ENCODE measurements at regions not wholly inside any gene's neighbourhood (a gene's known extent, or its start where the extent isn't known, plus 50 kb on each side); places are given as distances from the start of the nearest gene placed in this dataset.

DNA sequence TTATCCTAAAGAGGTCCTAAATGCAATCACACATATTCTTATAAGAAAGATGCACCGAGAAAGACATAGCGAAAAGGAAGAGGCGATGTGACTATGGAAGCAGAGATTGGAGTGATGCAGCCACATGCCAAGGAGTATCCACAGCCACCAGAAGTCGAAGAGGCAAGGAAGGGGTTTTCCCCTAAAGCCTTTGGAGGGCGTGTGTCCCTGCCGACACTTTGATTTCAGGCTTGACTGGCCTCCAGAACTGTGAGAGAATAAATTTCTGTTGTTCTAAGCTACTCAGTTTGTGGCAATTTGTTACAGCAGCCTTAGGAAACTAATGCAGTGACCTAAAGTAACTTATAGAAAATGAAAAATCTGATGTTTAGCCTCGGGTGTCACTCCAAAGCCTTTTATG lies 179.5 kb upstream of the CITED2 start:
- DNase-seq = no peak

DNA sequence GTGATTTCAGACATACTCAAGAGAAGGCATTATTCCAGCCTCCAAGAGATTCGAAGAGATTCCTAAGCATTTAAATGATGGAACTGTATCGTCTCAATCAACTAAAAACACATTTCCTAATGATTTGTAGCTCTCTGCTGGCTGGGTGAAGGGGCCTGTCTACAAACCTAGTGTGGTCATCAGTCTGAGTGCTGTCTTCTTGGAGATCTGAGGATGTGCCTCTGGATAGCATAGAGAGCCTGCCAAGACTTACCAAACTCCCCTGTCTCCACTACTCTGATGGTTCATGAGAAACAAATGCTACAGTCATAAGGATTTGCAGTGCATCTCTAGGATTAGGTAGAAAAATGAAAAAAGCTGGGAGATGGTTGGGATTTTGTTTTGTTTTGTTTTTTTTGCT lies 176.9 kb upstream of the CITED2 start:
- no peak for DNase-seq

DNA sequence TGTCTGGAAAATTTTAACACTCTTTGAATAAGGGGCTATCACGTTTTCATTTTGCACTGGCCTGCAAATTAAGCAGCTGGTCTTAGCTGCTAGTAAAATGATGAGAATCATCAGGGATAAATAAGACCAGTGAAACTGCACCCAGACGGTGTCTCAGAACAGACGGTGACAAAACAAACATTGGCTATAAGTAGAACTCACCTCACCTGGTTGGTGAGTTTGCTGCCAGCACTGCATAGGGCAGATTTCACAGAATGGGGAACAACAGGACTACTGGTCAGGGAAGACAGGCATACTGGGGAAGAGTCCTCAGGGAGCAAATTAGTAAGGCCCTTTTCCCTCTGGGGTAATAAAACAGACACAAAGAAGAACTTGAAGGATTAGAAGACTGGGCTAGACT lies 175.9 kb upstream of the CITED2 start:
- no peak for DNase-seq

DNA sequence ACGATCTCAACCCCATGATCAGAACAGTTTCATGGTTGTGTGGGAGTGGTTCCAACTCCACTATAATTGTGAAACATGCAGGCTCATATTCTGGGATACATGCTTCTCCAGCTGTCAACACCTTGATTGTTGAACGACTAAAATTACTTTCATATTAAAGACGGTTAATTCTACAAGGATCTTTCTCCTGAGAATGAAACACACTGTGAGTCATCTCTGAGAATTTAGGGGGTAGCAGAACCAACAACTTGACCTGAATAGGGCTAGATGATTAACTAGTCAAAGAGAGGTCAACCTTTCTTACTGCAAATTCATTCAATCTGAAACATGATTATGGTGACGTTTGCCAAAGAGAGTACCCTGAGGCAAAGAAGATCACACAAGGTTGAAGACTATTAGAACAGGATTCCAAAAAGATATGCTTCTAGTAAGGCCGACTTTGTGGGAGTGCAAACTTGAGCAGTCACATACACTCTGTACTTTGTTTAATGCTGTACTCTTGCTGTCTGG lies 175.2 kb upstream of the CITED2 start:
- DNase-seq = no peak

DNA sequence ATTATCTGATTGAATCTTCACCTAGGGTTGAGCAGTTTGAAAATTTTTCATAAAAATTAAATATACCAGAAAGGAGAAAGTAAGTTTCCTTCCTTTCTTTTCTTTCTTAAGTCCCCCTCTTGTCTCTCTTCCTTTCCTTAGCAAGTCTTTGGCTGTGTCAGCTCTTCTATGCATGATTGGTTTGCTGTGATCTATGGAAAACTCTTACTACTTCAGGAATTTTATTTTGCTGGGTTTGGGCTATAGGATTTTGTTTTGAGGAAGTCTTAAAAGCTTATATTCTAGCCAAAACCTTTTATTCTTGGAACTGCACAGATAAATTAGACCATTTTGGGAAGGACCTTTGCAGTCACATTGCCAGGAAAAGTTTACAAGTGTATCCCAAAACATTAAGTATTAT lies 173.4 kb upstream of the CITED2 start:
- DNase-seq = no peak

DNA sequence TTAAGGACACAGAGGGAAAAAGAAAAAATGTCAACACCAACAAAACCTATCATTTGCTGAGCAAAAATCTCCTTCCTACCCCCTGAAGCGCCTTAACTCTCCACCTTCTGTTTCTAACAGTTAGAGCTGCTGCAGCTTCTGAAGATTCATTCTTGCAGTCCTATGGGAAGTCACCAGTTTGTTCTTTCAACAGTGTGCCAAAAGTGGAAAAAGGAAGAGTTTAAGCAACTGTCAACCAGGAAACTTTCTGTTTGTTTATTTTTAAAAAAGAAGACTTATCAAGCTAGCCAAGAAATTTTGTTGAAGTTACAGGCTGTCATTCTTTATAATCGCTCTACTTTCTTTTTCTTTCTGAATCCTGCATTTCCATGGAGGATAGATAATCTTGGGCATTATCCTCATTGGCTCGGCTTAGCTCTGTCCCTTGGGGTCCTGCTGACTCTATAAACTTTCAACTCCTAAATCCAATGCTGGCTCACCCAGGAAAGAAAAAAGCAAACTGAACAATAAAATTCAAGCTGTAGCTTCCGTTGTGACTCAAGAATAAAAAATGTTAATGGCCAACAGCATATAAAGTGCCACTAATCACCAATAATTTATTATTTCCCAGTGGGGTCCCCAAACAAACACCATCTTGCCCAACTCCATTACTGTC lies 172.8 kb upstream of the CITED2 start:
- peak; percentile 12 for DNase-seq

DNA sequence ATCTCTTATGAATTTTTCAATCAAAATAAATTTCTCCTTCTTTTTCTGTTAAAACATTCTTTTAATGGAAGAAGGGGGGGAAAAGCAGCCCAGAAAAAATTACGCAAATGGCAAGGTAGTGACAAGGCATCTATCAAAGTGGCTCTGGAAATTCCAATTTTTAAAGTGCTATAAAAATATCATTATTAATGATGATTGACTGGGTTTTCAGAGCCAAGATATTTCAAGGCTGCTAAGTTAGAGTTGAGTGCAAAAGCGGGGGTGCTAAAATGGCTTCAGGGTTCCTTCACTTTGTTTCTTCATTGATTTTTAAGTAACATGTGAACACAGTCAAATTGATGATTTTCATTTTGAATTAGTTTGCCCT lies 171.6 kb upstream of the CITED2 start:
- DNase-seq = no peak

DNA sequence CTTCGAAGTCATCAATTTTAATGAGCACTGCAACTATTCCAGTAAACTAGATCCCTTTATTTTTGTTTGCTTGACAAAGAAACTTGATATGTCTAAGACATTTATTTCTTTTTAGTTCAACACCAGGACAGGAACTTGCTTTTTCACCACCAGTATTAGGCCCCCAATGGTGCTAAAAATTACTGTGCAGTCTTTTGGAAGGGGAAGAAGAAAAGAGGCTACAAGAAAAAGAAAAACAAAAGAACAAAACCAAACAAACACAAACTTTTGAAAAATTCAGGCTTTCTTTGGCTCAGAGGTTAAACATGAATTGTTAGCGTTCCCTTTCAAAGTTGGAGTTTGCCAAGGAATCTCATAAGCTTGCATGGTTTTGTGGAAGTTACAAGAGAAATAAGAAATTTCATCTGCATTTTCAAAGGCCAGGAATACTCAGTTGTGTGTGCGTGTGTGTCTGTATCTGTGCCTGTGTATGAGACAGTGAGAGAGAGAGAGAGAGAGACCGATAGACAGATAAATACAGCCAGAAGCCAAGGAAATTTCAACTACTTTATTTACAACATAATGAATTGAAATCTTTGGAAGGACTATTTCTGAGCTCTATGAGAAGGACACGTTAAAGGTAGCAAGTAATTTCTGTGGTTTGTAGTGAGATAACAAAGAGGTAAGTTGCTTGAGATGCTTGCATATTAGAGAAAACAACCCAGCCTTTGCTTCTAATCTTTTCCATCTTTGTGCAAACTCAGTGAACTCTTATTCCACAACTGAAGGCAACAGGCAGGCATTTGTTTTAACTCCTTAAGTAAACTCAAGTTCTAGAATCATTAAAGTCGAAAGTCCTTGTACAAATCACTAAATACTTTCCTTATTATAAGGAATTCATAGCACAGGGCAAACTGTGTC lies 171.0 kb upstream of the CITED2 start:
- DNase-seq = no peak

DNA sequence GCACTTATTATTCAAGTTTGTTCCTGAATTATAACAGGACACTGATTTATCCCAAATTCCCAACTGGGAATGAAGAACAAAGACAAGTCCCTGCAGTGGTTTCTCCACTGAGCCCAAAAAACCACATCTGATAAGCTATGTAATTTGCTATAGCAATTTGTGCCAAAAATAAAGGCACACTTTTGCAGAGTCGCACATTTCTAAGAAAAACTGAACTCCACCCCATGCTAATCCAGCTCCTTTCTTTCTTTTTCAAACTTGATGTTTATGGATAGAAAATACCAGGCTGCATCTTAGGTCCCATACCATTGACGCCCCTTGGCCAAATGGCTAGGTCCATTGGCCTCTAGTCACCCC lies 170.2 kb upstream of the CITED2 start:
- DNase-seq = no peak

DNA sequence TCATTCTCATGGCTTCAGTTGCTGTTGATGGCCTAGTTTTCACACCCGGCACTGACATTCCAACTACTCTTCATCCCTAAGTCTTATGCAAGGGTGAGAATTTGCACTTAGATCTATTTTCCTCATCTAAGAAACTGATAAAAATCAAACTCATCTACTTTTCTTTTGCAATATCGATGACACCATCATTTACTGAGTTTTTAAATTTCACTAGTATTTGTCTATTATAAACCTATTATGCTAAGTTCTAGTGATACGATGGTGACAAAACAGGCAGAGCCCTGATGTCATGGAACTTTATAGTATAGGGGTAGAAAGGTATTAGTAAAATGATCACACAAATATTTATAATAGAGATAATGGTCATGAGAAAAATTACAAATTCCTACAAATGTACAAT lies 167.9 kb upstream of the CITED2 start:
- no peak for DNase-seq

DNA sequence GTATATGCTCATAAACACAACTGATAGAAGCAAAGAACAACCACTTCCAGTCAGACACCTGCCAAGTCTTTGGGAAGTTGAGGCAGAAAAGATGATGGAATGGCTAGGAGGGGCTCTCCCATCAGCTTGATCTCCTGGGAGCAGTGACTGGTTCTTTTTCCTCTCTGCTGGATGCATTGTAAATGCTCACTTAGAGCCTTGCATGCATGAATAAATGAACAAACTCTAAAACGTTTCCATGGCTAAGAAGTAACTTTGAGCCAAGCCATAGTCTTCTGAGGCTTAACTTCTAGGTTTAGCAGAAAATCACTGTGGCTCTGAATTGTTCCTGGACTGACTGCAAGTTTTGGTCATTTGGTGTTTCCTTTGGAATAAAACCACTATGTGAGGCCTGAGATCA lies 166.4 kb upstream of the CITED2 start:
- no peak for DNase-seq

DNA sequence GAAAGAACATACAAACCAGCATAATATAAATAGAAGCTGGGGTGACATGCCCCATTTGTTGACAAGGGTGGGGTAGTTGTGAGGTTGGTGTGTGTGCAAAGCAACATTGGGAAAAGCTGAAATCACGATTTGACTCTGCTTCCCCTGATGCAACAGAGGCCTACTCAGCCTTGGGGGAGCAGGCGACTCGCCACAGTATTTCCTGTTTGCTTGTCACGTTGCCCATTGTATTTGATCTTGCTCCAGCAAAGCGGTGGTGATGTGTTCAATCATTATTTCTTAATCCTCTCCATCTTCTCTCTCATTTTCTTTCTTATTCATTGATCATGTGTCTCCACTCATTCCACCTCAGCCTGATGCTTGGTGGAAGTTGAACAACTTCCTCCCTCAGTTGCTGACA lies 165.8 kb upstream of the CITED2 start:
- no peak for DNase-seq

DNA sequence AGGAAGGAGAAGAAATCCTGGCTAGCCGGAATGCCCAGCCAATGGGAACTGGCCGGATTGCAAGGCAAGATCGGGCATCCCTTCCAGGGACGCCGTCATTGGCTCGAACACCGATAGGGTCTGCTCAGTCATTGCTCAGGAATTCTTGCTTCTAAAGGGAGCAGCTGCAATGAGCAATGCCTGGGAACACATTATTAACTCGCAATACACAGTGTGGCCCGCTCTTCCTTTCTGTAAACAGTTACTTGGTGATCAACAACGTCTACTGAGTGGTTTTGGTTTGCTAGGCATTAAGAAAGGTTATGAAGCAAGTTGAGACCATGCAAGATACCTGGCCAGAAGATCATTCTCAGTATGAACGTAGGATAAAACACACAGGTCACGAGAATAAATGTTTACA lies 165.4 kb upstream of the CITED2 start:
- no peak for DNase-seq

DNA sequence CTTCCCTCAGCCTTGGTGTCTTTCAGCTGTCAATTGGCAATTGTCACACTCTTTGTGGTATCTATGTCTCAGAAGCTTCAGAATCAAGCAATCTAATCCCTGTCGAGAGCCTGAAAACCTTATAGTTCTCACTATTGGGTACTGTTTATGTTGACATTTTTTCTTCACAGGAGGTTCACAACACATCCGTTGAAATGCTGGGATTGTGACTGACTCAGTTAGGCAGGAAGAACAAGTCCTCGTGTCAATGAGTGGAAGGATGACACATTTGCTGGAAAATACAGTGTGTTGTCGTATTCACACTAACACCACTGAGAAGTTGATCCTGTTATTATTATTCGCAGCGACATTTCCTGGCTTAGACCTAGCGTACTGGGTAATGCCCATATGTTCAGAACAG lies 163.9 kb upstream of the CITED2 start:
- DNase-seq = no peak

DNA sequence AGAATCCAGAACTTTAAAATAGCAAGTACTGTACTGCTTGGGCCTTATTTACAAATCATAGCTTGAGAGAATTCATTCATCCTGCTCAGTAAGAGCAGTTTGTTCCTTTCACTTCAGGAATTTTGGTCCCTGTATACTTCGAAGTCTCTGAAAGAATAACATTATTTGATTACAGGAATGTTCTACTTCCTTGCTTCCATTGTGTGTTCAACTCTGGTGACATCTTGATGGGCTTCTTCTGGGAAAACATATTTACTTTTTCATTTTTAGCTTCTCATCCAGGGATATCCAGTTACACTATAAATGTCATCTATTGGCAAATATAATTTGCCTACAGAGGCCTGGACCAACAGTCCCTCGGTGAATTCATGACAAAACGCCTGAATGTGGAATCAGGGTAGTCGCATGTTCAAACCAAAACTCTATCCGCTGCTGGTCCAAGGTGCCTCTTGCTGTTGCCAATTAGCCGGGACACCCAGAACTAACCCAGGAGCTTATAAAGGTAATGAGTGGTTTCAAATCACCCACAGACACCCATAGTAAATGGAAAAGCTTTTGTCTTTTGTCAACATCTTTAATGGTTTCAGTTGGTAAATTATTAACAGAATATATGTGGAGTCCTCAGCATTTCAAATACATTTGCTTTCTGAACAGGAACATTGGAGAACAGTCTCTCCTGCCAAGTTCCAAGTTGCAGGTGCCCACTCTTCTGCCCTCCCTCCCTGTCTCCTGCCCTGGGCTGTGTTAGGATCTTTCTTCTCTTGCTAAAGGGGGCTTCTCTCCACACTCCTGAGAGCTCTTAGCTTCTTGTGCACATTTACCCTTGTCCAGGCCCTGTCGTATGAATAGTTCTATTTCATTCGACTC lies 162.5 kb upstream of the CITED2 start:
- no peak for DNase-seq

DNA sequence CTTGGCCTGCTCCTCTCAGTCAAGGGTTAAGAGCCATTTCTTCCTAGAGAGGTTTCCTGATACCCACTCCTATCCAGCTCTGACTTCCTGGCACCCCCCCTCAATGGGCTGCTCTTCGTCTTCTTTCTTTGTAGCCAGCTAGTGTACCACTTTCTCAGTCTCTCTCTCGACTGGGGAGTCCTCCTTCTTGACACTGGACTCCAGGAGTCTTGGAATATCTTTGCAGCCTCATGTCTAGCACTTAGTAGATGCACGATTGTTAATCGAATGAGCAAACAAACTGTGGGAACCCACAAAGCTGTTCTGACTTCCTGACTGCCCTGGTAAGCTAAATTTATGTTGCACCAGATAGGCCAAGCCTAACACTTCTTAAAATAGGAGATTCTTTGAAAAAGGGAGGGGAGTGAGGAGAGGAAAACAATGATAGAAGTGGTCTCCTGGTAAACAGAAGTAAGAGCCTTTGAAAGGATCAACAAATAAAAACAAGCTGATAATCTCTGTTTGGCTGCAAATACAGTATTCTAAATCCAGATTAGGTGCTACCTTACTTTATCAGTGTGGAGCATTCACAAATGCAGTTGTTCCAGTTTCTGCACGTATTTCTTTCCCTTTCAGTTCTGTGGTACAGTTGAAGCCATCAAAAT lies 160.1 kb upstream of the CITED2 start:
- no peak for DNase-seq

DNA sequence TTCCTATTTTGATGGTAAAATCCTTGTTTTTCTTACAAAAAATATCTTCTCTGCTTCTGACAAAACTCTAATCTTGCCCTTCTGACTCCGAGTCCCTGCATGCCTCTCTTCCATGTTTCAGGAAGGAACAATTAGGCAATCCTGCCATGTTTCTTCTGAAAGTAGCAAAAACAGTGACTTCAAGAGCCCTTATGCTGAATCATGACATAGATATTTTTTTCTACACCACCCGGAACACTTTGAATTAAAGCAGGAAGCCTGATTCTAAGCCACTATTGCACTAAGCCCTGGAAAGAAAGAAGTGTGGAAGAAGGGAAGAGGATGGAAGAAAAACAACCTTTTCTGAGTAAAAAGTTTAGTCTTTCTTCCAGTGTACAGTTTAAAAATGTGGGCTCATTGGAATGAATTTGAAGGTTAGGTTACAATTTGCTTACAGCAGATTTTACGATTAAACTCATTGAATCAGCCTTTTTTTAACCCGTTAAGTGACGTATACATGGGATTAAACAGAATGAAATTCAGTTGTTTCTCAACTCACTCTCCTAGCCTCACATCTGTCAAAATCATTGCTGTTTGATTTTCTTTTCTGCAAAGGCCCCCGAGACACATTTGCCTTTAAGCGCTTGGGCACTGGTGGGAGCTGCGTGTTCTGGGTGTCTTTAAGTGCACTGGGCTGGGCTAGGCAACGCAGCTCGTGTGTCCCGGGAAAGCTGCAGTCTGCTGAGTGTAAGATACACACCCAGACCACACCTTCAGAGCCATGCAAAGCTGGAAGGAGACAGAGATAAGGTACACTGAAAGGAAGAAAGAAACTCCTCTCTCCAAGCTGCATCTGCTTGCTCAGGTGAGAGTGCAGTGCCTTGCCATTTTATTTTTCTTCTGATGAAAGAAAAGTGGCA lies 159.4 kb upstream of the CITED2 start:
- no peak for DNase-seq

DNA sequence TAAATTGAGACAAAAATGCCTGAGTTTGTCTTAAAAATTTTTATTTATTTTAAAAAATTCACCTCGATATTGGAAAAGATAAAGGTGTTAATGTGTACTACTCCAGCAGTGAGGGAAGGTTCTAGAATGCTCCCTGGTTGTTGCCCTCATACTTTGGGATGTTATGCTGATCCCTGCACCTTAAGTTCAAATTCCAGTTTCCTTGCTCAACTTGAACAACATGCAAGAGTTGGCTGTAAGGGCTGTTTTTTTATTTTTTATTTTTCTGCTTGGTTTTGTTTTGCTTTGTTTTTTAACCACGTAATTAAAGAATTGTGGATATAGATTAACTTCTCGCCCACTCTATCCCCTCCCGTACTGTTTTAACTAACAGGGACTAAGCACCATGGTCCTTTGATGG lies 158.7 kb upstream of the CITED2 start:
- DNase-seq = no peak

DNA sequence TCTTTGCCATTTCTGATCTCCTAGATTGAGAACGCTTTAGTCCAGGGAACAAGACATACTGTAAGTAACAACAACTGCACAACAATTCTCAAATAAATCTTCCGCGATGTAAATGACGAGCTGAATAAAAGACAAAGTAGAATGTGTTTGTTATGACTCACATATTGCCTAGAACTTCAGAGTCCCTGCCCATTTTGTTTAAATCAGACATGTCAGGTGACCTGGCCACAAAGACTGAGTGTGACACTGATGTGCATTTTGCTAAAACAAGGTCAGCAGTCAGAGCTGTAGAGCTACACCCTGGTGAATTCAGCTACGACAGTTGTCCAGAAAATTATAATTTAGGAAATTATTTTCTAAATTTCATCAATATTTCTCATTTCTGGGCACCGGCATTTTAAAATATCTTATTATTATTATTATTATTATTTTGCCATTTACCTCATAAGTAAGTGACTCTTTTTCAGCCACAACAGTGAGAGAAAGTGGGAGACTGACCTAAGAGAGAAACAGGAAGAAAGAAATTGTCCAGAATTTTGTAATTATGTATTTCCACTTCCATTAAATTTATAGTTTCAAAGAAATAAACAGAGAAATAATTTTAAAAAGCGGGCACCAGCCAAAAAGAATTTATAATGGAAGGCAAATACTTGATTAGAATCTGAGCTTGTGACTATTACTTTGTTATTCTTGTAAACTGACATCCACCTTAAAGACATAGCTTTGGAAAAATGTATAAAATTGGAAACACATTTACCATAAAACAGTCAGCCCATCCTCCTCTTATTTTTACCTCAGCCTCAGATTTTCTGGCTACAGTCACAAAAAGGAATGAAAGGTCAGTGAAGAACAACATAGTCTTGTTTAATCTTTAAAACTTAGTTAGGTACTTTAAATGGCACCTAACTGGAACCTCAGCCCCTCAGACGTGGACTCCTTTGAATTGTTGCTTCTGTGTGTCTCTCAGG lies 157.0 kb upstream of the CITED2 start:
- no peak for DNase-seq

DNA sequence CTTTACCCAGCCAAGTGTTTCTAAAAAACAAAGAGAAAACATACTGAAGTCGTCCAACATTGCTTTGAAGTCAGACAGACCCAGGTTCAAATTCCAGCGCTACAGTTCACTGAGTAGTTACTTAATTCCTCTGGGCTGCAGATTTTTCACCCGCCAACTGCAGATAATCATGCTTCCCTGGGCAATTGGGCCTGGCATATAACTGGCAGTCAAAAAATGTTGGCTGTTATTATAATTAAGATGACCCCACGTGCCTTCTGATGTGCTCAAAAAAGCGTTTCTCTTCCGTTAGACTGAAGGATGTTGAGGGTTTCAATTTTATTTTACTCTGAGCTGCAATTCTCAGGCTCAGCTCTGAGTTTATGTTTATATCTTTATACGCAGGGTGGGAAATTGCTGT lies 156.1 kb upstream of the CITED2 start:
- DNase-seq = no peak

DNA sequence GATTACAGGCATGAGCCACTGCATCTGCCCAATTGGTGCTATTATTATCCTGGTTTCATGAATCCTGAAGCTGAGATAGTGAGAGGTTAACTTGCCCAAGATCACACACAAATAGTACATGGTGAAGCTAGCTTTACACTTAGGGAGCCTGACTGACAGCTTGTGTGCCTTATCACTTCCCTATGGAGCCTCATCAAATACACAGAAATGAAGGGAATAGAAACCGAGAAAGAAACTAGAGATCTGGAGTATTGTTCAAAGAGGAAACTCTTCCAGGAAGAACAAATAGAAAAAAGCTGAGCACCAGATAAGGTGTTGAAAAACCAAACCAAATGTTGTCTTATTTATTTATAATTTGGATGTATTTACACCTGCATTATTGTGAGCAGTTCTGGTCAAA lies 155.0 kb upstream of the CITED2 start:
- no peak for DNase-seq

Data from midbrain (tissue), 1 donor.